GM20000 (cell line): ENCODE measurements at regions not wholly inside any gene's neighbourhood (a gene's known extent, or its start where the extent isn't known, plus 50 kb on each side); places are given as distances from the start of the nearest gene placed in this dataset.
"Not testable (repeated sequence)": the region's sequence is repeated elsewhere in the genome, so short reads cannot be mapped to it uniquely, and the experiment has no call there.

ENCODE experiments used
- DNase-seq: peaks from one replicate; pipeline ENCODE4 v3.0.0; 2012; ENCODE audit warnings: low spot score
- TF ChIP-seq, protein P1 (sequence below): IDR thresholded peaks from 2 replicates; pipeline ENCODE4 v1.5.1; 2012; ENCODE audit warnings: mild to moderate bottlenecking, control low read depth; ENCODE audit errors: extremely low read depth, missing control alignments

DNA sequence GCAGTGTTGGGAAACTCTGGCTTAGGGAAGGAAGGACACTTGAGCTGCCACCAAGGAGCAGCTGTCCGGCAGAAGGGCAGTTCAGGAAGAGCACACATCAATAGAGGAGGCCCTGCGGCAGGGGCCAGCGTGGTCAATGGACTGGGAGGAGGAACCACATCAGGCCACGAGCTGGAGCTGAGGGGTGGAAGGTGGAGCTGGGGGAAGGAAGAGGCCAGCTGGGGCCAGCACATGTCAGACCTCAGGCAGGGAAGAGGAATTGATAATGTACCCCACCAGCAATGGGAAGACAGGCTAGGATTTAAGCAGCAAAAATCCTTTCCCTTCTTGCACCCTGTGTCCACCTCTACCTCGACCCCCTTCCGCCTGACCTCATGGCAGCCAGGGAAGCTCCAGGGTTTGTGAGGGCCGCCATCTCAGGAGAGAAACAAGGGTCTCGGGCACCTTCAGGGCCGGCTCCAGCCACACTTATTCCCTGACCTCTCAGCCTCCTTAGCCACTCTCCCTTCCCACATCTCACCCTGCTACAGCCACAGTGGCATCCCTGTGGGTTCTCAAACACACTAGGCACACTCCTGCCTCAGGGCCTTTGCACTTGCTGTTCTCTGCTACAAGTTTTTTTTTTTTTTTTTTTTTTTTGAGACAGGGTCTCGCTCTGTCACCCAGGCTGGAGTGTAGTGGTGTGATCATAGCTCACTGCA lies 157.8 kb upstream of the GRK3 start:
- DNase-seq, result no peak
- TF ChIP-seq, protein P1, sequence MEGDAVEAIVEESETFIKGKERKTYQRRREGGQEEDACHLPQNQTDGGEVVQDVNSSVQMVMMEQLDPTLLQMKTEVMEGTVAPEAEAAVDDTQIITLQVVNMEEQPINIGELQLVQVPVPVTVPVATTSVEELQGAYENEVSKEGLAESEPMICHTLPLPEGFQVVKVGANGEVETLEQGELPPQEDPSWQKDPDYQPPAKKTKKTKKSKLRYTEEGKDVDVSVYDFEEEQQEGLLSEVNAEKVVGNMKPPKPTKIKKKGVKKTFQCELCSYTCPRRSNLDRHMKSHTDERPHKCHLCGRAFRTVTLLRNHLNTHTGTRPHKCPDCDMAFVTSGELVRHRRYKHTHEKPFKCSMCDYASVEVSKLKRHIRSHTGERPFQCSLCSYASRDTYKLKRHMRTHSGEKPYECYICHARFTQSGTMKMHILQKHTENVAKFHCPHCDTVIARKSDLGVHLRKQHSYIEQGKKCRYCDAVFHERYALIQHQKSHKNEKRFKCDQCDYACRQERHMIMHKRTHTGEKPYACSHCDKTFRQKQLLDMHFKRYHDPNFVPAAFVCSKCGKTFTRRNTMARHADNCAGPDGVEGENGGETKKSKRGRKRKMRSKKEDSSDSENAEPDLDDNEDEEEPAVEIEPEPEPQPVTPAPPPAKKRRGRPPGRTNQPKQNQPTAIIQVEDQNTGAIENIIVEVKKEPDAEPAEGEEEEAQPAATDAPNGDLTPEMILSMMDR, result no peak

DNA sequence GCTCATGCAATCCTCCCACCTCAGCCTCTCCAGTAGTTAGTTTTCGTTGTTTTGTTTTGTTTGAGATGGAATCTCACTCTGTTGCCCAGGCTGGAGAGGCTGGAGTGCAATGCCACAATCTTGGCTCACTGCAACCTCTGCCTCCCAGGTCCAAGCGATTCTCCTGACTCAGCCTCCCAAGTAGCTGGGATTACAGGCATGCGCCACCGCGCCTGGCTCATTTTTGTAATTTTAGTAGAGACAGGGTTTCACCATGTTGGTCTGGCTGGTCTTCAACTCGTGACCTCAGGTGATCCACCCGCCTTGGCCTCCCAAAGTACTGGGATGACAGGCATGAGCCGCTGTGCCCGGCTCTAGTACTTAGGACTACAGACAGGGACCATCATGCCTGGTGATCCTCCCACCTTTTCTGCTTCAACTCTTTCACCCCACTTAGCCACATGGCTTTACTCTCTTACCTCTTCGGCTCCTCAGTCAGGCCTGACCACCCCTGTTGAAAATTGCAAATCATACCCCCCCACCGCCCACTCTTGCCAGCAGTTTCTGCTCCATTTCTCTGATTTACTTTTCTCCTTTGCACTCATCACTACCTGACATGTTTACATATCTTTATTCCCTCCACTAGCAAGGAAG lies 157.1 kb upstream of the GRK3 start:
- TF ChIP-seq, protein P1, result no peak
- no peak for DNase-seq

DNA sequence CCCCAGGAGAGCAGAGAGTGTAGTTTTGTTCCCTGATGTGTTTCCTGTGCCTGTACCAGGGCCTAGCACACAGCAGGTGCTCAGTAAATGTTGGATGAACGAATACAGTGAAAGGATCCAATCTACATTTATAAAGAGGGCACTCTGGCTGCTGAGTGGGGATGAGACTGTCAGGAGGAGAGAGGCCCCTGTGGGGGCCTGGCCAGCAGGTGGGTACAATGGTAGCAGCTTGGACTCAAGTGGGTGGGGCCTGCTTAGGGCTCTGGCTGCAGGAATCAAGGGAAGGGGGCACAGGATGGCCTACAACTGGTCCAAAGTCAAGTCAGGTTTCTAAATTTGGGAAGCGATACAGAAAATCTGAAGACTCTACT lies 156.6 kb upstream of the GRK3 start:
- no peak for DNase-seq

DNA sequence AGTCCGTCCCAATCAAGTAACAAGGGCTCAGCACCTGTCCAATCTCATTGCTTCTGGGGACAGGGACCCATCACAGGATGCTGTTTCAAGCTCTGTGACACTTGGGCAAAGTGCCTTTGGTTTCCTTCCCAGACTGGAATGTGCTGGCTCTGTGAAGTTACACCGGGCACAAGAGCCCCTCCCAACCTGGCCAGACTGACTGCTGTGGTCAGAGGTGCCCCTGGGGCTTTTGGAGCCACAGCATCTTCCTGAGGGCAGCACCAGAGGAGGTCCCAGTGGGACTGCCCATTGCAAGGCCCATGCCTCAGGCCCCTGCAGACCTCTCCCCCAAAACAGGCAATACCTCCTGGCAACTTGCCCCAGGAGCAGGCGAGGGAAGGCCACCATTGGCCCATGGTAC lies 155.2 kb upstream of the GRK3 start:
- TF ChIP-seq, protein P1, result no peak
- DNase-seq, result no peak

More for the DNA sequence above, 156.6 kb upstream of the GRK3 start:
- TF ChIP-seq, protein P1, result no peak

DNA sequence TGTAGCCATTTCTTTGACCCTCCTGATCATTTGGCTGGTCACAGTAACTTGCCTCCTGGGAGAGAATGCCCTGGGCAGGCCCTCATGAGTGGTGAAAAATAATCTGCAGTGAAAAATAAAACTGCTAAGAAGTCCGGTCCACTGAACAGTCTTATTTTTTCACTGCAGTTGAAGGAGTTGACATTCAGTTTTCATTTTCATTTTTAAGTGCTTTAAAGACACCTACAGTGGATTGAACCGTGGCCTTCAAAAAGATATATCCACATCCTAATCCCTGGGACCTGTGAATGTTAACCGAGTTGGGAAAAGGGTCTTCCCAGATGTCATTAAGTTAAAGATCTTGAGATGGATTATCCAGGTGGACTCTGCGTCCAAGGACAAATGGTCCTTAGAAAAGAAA lies 153.6 kb upstream of the GRK3 start:
- DNase-seq, result no peak
- TF ChIP-seq, protein P1, result no peak

DNA sequence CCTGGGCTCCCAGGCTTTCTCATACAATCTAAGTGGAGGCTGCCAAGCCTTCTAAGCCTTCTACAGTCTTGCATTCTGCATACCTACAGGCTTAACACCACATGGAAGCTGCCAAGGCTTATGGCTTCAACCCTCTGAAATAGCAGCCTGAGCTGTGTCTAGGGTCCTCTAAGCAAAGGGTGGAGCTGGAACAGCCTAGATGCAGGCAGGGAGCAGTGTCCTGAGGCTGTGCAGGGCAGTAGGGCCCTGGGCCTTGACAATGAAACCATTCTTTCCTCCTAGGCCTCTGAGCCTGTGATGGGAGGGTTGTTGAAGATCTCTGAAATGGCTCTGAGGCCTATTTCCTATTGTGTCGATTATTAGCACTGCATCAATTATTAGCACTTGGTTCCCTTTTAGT lies 150.9 kb upstream of the GRK3 start:
- TF ChIP-seq, protein P1, result no peak
- no peak for DNase-seq

DNA sequence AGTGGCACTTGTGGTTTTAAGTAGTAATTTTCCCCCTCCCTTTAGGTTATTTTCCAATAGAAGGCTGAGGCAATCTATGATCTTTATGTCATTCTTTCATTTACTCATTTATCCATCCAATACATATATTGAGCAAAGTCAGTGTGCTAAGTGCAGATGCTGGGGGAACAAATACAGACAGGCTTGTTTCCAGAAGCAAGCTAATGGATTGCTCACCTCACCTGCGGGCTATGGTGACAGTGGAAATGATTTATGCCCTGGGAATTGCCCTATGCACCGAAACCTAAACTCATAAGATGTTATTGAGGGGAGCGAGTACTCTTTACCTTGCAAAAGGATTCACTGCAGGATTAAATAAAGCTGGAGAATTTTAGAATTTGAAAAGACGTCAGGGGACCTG lies 148.7 kb upstream of the GRK3 start:
- DNase-seq, result not testable (repeated sequence)

DNA sequence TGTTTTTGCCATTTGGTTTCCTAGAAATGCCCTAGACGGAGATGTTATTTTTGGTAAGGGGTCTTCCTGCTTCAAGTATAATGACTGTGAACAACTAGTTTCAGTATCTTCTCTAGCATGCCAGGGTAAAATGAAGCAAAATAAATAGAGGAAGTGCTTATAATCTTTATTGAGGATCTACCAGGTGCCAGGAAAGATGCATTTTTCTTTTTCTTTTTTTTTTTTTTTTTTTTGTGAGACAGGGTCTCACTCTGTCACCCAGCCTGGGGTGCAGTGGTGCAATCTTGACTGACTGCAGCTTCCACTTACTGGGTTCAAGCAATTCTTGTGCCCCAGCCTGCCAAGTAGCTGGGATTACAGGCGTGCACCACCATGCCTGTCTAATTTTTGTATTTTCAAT lies 146.6 kb upstream of the GRK3 start:
- not testable (repeated sequence) for DNase-seq
